GM12892 (cell line): ENCODE measurements at regions not wholly inside any gene's neighbourhood (a gene's known extent, or its start where the extent isn't known, plus 50 kb on each side); places are given as distances from the start of the nearest gene placed in this dataset.

Experiments used
- POLR2A ChIP-seq: IDR thresholded peaks from 2 replicates; pipeline ENCODE4 v1.6.1; 2011; ENCODE audit warnings: low read depth, low read length, control low read depth
- POLR2AphosphoS5 ChIP-seq: IDR thresholded peaks from 2 replicates; pipeline ENCODE4 v1.6.1; 2011; ENCODE audit warnings: low read depth, low read length, control low read depth

DNA sequence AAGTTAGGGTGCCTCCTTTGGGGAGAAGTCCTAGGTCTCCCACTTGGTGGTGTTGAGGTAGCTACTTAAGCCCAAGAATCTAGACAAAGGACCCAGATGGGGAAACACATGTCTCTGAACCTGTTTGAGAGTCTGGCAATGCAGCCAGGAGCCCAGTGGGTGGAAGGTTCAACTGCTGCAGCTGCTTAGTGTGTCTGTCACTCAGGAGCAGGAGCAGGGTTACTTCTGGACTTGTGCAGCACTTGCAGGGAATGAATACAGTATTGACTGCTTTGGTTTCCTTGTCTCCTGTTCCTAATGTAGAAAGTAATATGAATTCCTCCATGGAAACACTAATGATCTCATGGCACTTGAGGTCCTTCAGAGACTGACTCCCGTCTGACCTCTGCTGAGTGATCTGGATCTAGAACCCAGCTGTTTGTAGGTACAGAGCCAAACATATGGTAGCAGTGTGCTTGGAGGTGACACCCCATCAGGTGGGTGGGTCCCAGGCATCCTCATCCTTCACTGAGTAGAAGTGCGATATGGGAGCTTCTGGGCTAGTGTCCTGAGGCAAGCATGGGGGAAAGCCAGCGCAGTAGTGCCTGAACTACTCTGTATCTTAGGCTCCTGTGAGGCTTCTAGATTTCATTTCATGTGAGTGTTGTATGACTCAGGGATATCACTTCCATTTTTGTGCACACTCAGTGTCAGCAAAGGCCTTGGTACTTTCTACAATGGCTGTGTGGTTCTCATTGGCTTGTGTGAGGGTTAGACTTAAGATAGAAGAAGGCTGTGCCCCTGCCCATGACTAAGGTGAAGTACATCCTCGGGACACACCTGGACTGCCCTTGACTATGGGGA is 85.0 kb upstream of the WDR1 start:
- TF ChIP-seq POLR2A (no peak), POLR2AphosphoS5 (no peak)
